ENCODE measurements at regions not wholly inside any gene's neighbourhood (a gene's known extent, or its start where the extent isn't known, plus 50 kb on each side); places are given as distances from the start of the nearest gene placed in this dataset.
"Not testable (repeated sequence)": the region's sequence is repeated elsewhere in the genome, so short reads cannot be mapped to it uniquely, and the experiment has no call there.

DNA sequence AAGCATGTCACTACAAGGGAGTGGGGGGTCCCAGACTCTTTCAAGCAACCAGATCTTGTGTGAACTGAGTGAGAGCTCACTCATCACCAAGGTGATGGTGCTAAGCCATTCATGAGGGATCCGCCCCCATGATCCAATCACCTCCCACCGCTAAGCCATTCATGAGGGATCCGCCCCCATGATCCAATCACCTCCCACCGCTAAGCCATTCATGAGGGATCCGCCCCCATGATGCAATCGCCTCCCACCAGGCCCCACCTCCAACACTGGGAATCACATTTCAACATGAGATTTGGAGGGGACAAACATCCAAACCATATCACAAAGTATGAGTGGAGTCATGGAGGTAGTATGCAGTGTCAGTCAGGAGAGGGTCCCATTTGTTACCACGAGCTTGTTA, 64.8 kb upstream of the PROKR2 start:
- not testable (repeated sequence) for DNase-seq

DNA sequence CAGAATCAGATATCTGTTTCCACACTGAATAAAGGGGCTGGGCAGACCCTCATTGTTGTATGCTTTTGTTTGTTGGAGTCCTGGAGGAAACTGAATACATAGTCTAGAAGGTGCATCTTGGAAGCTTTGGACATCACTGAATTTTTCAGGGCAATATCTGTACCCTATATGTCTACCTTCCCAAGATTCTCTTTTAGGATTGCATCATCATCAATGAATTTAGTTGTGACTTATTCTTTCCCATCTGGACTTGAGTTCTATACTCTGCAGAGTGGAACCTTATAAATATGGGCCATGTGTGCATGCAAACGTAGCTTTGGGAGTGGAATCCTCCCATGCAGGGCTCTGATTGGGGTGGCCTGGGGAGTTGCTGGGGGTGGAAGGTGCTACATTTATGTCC, 60.7 kb upstream of the PROKR2 start:
- DNase-seq, result no peak

DNA sequence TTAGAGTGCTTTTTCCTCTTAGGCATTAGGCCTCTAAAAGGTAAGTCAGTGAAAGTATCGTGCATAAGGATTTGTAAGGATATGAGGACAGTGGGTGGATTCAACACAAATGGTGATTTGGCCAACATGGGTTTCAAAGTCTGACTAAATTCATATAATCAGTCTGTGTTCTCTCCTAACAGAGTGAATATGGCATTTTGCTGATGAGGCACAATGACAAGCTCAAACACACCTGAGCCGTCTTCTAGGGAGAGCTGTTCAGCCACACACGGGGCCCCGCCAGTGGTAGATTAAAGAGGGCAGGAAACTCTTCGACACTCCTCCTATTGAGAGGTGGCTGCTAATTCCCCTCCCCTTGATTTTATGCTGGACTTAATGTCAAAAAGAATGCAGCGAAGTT, 59.5 kb upstream of the PROKR2 start:
- DNase-seq, result no peak

DNA sequence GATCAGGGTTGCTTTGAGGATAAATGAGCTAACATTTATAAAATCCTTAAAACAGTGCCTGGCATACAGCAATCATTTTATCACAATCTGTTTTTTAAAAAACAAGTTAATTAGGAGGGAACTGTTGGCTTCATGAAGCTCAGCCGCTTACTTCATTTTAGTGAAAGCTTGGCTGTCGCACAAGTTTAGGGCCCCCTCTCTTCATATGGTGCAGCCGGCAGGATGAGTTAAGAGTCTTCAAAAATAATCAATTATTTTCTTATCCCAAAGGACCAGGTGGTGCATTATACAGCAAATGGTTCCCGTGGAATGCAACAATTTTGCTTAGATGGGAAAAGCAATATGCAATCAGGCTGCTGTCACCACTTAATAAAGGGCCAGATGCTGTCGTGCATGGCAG, 57.4 kb upstream of the PROKR2 start:
- no peak for DNase-seq

DNA sequence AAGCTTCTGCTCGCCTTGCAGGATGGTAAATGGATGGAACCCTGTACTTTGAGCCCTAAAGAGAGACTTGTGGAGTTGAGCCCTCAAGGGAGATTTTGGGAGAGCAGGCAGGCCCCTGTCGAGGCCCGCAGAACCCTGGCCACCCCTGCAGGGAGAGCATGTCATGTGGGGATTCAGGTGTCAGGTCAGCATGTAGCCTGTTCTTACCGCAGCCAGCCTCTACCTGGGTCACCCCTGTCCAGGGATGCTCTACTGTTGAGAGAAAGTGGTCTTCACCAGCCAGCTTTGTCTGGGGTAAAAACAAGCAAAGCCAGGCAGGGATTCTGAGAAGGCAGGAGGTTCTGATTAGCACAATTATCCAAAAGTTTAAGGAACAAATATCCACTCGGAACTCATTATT, 55.6 kb upstream of the PROKR2 start:
- no peak for DNase-seq

DNA sequence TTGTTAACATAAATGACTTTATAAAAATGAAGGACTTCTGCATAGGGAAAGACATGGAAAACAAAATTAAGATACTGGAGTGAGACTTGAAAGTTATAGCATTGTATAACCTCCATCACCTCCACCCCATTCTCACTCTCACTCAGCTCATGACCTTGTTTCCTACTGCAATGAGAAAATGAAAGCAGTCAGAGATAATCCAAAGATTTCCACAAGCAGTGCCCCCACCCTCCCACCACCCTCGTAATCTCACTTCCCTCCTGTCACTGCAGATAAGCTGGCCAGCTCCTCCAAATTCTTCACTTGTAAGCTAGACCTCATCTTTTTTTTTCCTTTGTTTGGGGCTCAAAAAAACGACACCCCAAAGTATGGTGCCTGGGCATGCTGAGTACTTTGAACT, 52.9 kb upstream of the PROKR2 start:
- DNase-seq, result no peak

Data from SHP77 (cell line).